H9 (cell line): ENCODE measurements at regions not wholly inside any gene's neighbourhood (a gene's known extent, or its start where the extent isn't known, plus 50 kb on each side); places are given as distances from the start of the nearest gene placed in this dataset.

Source experiments
- DNase-seq: peaks from one replicate; pipeline ENCODE4 v3.0.0-alpha.2; 2017
- H2AFZ ChIP-seq: one replicate; pipeline ENCODE4 v1.6.1; 2013; ENCODE audit warnings: mild to moderate bottlenecking, low read length, control low read depth, moderate library complexity
- H2AK5ac ChIP-seq: 2 replicates; pipeline ENCODE4 v1.6.1; 2013; ENCODE audit warnings: low read length, control low read depth, mixed read lengths; ENCODE audit not compliant: insufficient read length
- H2BK120ac ChIP-seq: one replicate; pipeline ENCODE4 v1.6.1; 2013; ENCODE audit warnings: low read depth, mild to moderate bottlenecking, low read length, control low read depth, inconsistent platforms; ENCODE audit not compliant: poor library complexity, severe bottlenecking
- H2BK12ac ChIP-seq: 2 replicates; pipeline ENCODE4 v1.6.1; 2013; ENCODE audit warnings: low read length, control low read depth, mixed read lengths, low read depth; ENCODE audit not compliant: insufficient read length
- H2BK15ac ChIP-seq: 2 replicates; pipeline ENCODE4 v1.6.1; 2013; ENCODE audit warnings: low read depth, low read length, control low read depth
- H2BK20ac ChIP-seq: one replicate; pipeline ENCODE4 v1.6.1; 2013; ENCODE audit warnings: low read depth, mild to moderate bottlenecking, low read length, control low read depth, inconsistent platforms; ENCODE audit not compliant: poor library complexity, severe bottlenecking
- H2BK5ac ChIP-seq: 2 replicates; pipeline ENCODE4 v1.6.1; 2013; ENCODE audit warnings: low read length, control low read depth, mixed read lengths; ENCODE audit not compliant: insufficient read length
- H3K14ac ChIP-seq: 2 replicates; pipeline ENCODE4 v1.6.1; 2013; ENCODE audit warnings: low read length, control low read depth; ENCODE audit not compliant: insufficient read depth
- H3K18ac ChIP-seq: 2 replicates; pipeline ENCODE4 v1.6.1; 2013; ENCODE audit warnings: low read depth, mild to moderate bottlenecking, mixed read lengths, low read length, control low read depth; ENCODE audit not compliant: insufficient read length
- H3K23ac ChIP-seq: 2 replicates; pipeline ENCODE4 v1.6.1; 2013; ENCODE audit warnings: low read length, control low read depth, mixed read lengths, low read depth; ENCODE audit not compliant: insufficient read length
- H3K23me2 ChIP-seq: 2 replicates; pipeline ENCODE4 v1.6.1; 2013; ENCODE audit warnings: low read depth, mild to moderate bottlenecking, mixed read lengths, low read length, control low read depth; ENCODE audit not compliant: insufficient read length, poor library complexity, severe bottlenecking
- H3K27ac ChIP-seq: 2 replicates; pipeline ENCODE4 v1.5.1; 2013; ENCODE audit warnings: low read length, control low read depth, mixed read lengths, low read depth; ENCODE audit not compliant: insufficient read length
- H3K27me3 ChIP-seq: 2 replicates; pipeline ENCODE4 v1.6.1; 2013; ENCODE audit warnings: low read length, control low read depth, inconsistent platforms; ENCODE audit not compliant: insufficient read depth
- H3K4ac ChIP-seq: 2 replicates; pipeline ENCODE4 v1.6.1; 2013; ENCODE audit warnings: low read depth, mild to moderate bottlenecking, control low read depth, inconsistent platforms, low read length, moderate library complexity
- H3K4me1 ChIP-seq: 2 replicates; pipeline ENCODE4 v1.6.1; 2013; ENCODE audit warnings: low read length, control low read depth, inconsistent platforms; ENCODE audit not compliant: insufficient read depth
- H3K4me2 ChIP-seq: 2 replicates; pipeline ENCODE4 v1.6.1; 2013; ENCODE audit warnings: low read length, control low read depth, mixed read lengths; ENCODE audit not compliant: insufficient read length, insufficient read depth
- H3K56ac ChIP-seq: 2 replicates; pipeline ENCODE4 v1.6.1; 2013; ENCODE audit warnings: low read depth, mild to moderate bottlenecking, mixed read lengths, low read length, control low read depth; ENCODE audit not compliant: insufficient read length
- H3K79me1 ChIP-seq: 2 replicates; pipeline ENCODE4 v1.6.1; 2013; ENCODE audit warnings: low read depth, mild to moderate bottlenecking, moderate library complexity, low read length, control low read depth, inconsistent platforms; ENCODE audit not compliant: insufficient read depth, poor library complexity, severe bottlenecking
- H3K79me2 ChIP-seq: 2 replicates; pipeline ENCODE4 v1.6.1; 2013; ENCODE audit warnings: low read length, control low read depth, inconsistent platforms; ENCODE audit not compliant: insufficient read depth
- H3K9ac ChIP-seq: 2 replicates; pipeline ENCODE4 v1.6.1; 2013; ENCODE audit warnings: low read length, control low read depth, mixed read lengths; ENCODE audit not compliant: insufficient read length; ENCODE audit errors: extremely low read depth
- H3K9me3 ChIP-seq: one replicate; pipeline ENCODE4 v1.6.1; 2013; ENCODE audit warnings: low read depth, low read length, inconsistent platforms; ENCODE audit not compliant: control insufficient read depth
- H3T11ph ChIP-seq: one replicate; pipeline ENCODE4 v1.6.1; 2013; ENCODE audit warnings: mild to moderate bottlenecking, low read length, control low read depth, inconsistent platforms
- H4K20me1 ChIP-seq: one replicate; pipeline ENCODE4 v1.6.1; 2013; ENCODE audit not compliant: control insufficient read depth, insufficient read length, insufficient read depth
- H4K5ac ChIP-seq: 2 replicates; pipeline ENCODE4 v1.6.1; 2013; ENCODE audit warnings: low read depth, mild to moderate bottlenecking, mixed read lengths, low read length, control low read depth; ENCODE audit not compliant: insufficient read length
- H4K8ac ChIP-seq: replicated peaks from 2 replicates; pipeline ENCODE4 v1.6.1; 2013; ENCODE audit warnings: low read length, control low read depth, mixed read lengths, low read depth; ENCODE audit not compliant: insufficient read length
- H4K91ac ChIP-seq: 2 replicates; pipeline ENCODE4 v1.6.1; 2013; ENCODE audit warnings: low read depth, mild to moderate bottlenecking, moderate library complexity, mixed read lengths, low read length, control low read depth; ENCODE audit not compliant: insufficient read length
- H3K27ac Mint-ChIP-seq, 3 experiments: 2 replicates in 2 of 3; 3 replicates in 1 of 3; pipeline ENCODE4 v1.8.0; 2020 to 2021; ENCODE audit warnings: mixed read lengths in 3 of 3, mild to moderate bottlenecking in 1 of 3, moderate library complexity in 1 of 3
- H3K27me3 Mint-ChIP-seq: 2 replicates; pipeline ENCODE4 v1.8.0; 2021; ENCODE audit warnings: low read depth, mild to moderate bottlenecking, moderate library complexity, mixed read lengths
- H3K36me3 Mint-ChIP-seq, 3 experiments: 2 replicates in 2 of 3; 3 replicates in 1 of 3; pipeline ENCODE4 v1.8.0; 2020 to 2021; ENCODE audit warnings: low read depth in 3 of 3, mixed read lengths in 3 of 3; ENCODE audit not compliant: insufficient read depth in 1 of 3
- H3K4me1 Mint-ChIP-seq, 2 experiments: 2 replicates each; pipeline ENCODE4 v1.8.0; 2020; ENCODE audit warnings: mixed read lengths in 2 of 2
- H3K4me3 Mint-ChIP-seq, 2 experiments: 2 replicates in 1 of 2; 3 replicates in 1 of 2; pipeline ENCODE4 v1.8.0; 2020 to 2021; ENCODE audit warnings: mild to moderate bottlenecking in 2 of 2, mixed read lengths in 2 of 2, moderate library complexity in 1 of 2
- H3K9me3 Mint-ChIP-seq, 2 experiments: 2 replicates in 1 of 2; 3 replicates in 1 of 2; pipeline ENCODE4 v1.8.0; 2020; ENCODE audit warnings: mild to moderate bottlenecking in 2 of 2, mixed read lengths in 2 of 2, moderate library complexity in 1 of 2
- CTCF ChIP-seq: fragments of 200-600 bp; sonication (generic); conservative IDR thresholded peaks from 3 replicates; pipeline ENCODE4 v1.8.0; 2021; ENCODE audit warnings: antibody characterized with exemption, mild to moderate bottlenecking
- WGBS: extraction: QIAGEN DNeasy Blood & Tissue Kit; methylation state at CpG from one replicate; pipeline ENCODE4 v1.1.7; 2013; ENCODE audit warnings: missing lambda C conversion rate, low lambda C conversion rate, mixed read lengths; ENCODE audit not compliant: insufficient read length; ENCODE audit errors: extremely low coverage; 5-methylcytosine and 5-hydroxymethylcytosine counted together

DNA sequence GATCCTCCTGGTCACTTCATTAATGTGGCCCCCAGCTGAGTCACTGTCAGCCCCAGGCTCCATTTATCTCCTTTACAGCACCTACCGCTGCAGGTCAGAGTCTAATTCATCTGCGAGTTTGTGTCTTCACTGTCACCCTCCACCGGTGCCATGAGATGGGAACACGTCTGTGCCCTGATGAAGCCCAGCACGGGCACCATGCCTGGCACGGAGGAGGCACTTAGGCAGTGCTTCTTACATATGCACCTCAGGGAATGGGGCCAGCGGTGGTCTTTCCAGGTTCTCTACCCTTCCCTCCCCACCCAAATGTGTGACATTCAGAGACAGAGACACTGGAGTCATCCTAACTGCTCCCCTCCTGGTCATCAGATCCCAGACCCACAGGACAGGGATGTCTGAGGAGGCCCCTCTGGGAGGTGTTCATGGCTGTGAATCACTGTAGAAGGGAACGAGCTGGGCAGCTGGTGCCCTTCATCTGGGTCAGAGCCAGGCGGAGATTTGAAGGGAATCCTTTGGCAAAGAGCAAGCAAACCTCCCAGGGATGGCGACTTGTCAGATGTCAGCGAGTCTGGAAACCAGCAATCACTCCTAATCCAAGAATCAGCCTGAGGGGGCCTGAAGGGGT is 364.6 kb downstream of the PREX1 start:
- no peak overlapping the region for H3K18ac ChIP-seq
- H3K4me1 ChIP-seq, result peaks cover 2% of the 10 kb centered on the region; the same call in 1 of the 2 replicates
- no peak overlapping the region for H2BK120ac ChIP-seq
- no peak overlapping the region for H3K4me3 Mint-ChIP-seq
- H3K14ac ChIP-seq, result no peak overlapping the region
- H2BK12ac ChIP-seq, result no peak overlapping the region
- H3K23me2 ChIP-seq, result no peaks in the 10 kb centered on the region
- peak overlapping the region in 1 of 3 experiments; percentile 3; a peak in 1 of 7 replicates for H3K27ac Mint-ChIP-seq
- H3K4ac ChIP-seq, result no peak overlapping the region
- H4K91ac ChIP-seq, result no peak overlapping the region
- no peak overlapping the region for H3K9ac ChIP-seq
- no peak overlapping the region for H4K5ac ChIP-seq
- H3K9me3 ChIP-seq, result no peaks in the 10 kb centered on the region
- H4K8ac ChIP-seq, result peak overlapping the region; percentile 41
- H3K27ac ChIP-seq, result no peak overlapping the region
- no peak overlapping the region for H2AK5ac ChIP-seq
- H3K4me1 Mint-ChIP-seq, result peaks cover 25 to 30% of the 10 kb centered on the region in 2 experiments
- H3T11ph ChIP-seq, result no peak overlapping the region
- H4K20me1 ChIP-seq, result no peaks in the 10 kb centered on the region
- no CpG with 5 or more reads among the region's 11 CpGs for WGBS
- no peak overlapping the region for H3K56ac ChIP-seq
- no peak overlapping the region for H2BK20ac ChIP-seq
- DNase-seq, result no peak
- H3K36me3 Mint-ChIP-seq, result peaks cover 0 to 5% (median 3%) of the 10 kb centered on the region in 3 experiments; a peak in 4 of 7 replicates
- H3K23ac ChIP-seq, result no peak overlapping the region
- H2BK15ac ChIP-seq, result no peak overlapping the region
- no peaks in the 10 kb centered on the region for H3K79me2 ChIP-seq
- peaks cover 5% of the 10 kb centered on the region for H3K27me3 Mint-ChIP-seq
- no peak overlapping the region for H2AFZ ChIP-seq
- H3K27me3 ChIP-seq, result no peaks in the 10 kb centered on the region
- H3K79me1 ChIP-seq, result no peaks in the 10 kb centered on the region
- H2BK5ac ChIP-seq, result no peak overlapping the region
- TF ChIP-seq CTCF, result no peak
- no peak overlapping the region for H3K4me2 ChIP-seq
- peaks cover 2 to 5% of the 10 kb centered on the region in 2 experiments; a peak in 3 of 5 replicates for H3K9me3 Mint-ChIP-seq
